T-helper 2 cell treated with Interferon-gamma antibody and Interleukin-4, amounts not matched to agents 5 μg/mL and 100 μg/mL, for 36 hours (primary cell): ENCODE measurements at regions not wholly inside any gene's neighbourhood (a gene's known extent, or its start where the extent isn't known, plus 50 kb on each side); places are given as distances from the start of the nearest gene placed in this dataset.

Source experiments
- DNase-seq: peaks from one replicate; pipeline ENCODE4 v3.0.0; 2021; ENCODE audit warnings: low spot score
- H3K27ac Mint-ChIP-seq: one replicate; pipeline ENCODE4 v1.8.0; 2021; ENCODE audit warnings: mild to moderate bottlenecking, mixed read lengths
- H3K27me3 Mint-ChIP-seq: one replicate; pipeline ENCODE4 v1.8.0; 2021; ENCODE audit warnings: low read depth, mixed read lengths
- H3K36me3 Mint-ChIP-seq: one replicate; pipeline ENCODE4 v1.8.0; 2021; ENCODE audit warnings: low read depth, mixed read lengths
- H3K4me1 Mint-ChIP-seq: one replicate; pipeline ENCODE4 v1.8.0; 2021; ENCODE audit warnings: low read depth, mixed read lengths
- H3K4me3 Mint-ChIP-seq: one replicate; pipeline ENCODE4 v1.8.0; 2022; ENCODE audit warnings: mild to moderate bottlenecking, moderate library complexity, mixed read lengths
- H3K9me3 Mint-ChIP-seq: one replicate; pipeline ENCODE4 v1.8.0; 2021; ENCODE audit warnings: mixed read lengths

GRCh38 chr14:106874350-106874749, 1348.0 kb downstream of the TMEM121 start:
- peaks cover 20% of the 10 kb centered on the region for H3K4me1 Mint-ChIP-seq
- H3K4me3 Mint-ChIP-seq: no peak overlapping the region
- H3K27ac Mint-ChIP-seq: no peak overlapping the region
- H3K9me3 Mint-ChIP-seq: no peaks in the 10 kb centered on the region
- no peaks in the 10 kb centered on the region for H3K36me3 Mint-ChIP-seq
- peaks cover 33% of the 10 kb centered on the region for H3K27me3 Mint-ChIP-seq
- no peak for DNase-seq

DNA sequence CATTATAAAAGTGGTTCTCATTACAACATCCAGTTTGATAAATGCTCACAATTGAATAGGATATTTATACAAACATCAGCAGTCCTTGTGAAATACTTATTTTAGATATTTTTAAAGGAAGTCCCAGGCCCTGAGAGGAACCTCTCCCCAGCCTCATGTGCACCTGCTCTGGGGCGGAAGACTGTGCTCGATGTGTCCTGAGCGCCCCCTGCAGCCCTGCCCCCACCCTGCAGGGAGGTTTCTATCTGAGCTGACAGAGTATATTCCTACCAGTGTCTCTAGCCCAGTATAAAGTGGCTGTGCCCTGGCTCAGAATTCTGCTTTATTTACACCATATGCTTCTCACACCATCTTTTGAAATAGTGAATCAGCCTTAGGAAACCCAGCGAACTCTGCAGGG, 1349.1 kb downstream of the TMEM121 start:
- Mint-ChIP-seq H3K4me1 (peaks cover 20% of the 10 kb centered on the region), H3K27me3 (peaks cover 27% of the 10 kb centered on the region), H3K36me3 (no peaks in the 10 kb centered on the region), H3K9me3 (no peaks in the 10 kb centered on the region), H3K27ac (no peak overlapping the region), H3K4me3 (no peak overlapping the region)
- no peak for DNase-seq

- H3K4me1 Mint-ChIP-seq: peaks cover 20% of the 10 kb centered on the region
- H3K9me3 Mint-ChIP-seq: no peaks in the 10 kb centered on the region
Observed at GRCh38 chr14:106876711-106877110, 1350.3 kb downstream of the TMEM121 start.

DNA sequence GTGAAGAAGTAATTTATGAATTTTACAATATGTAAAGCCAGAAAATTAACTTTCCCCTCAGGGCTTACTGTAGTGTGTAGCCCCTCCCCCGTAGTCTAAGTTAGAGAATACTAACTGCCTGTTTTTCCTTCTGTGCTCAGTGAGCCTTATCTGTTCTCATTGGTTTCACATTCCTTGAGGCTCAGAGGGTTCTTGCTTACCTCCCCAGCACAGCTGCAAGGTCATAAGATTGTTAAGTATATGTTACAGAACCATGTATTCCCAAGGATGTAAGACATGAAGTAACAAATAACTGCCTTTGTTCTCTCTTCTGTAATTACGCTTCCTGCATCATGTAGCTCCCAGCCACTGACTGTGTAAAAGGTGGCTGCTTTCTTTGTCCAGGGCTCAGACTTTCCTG, 1351.1 kb downstream of the TMEM121 start:
- Mint-ChIP-seq H3K4me1 (peaks cover 17% of the 10 kb centered on the region), H3K27ac (no peak overlapping the region), H3K27me3 (peaks cover 25% of the 10 kb centered on the region), H3K36me3 (no peaks in the 10 kb centered on the region), H3K4me3 (no peak overlapping the region), H3K9me3 (no peaks in the 10 kb centered on the region)
- no peak for DNase-seq

More at GRCh38 chr14:106876711-106877110, 1350.3 kb downstream of the TMEM121 start:
- Mint-ChIP-seq H3K36me3 (no peaks in the 10 kb centered on the region), H3K27ac (no peak overlapping the region), H3K27me3 (peaks cover 25% of the 10 kb centered on the region), H3K4me3 (no peak overlapping the region)
- no peak for DNase-seq

DNA sequence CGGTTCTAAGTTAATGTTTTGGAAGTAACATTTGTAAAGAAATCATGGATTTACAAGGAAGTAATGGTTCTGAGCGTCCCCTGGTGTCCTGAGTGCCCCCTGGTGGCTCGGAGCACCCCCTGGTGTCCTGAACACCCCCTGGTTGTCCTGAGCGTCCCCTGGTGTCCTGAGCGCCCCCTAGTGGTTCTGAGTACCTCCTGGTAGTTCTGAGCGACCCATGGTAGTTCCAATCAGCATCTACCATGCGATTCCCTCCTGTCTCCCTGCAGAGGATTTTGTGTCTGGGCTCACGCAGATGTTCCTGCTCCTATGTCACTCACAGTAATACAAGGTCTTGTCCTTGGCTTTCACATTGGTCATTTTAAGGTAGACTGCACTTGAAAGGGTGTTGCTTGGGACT, 1352.9 kb downstream of the TMEM121 start:
- H3K27me3 Mint-ChIP-seq: peaks cover 25% of the 10 kb centered on the region

GRCh38 chr14:106883218-106883692, 1356.9 kb downstream of the TMEM121 start:
- Mint-ChIP-seq H3K9me3 (no peaks in the 10 kb centered on the region), H3K27ac (no peak overlapping the region), H3K4me3 (no peak overlapping the region), H3K36me3 (no peaks in the 10 kb centered on the region), H3K27me3 (peaks cover 6% of the 10 kb centered on the region), H3K4me1 (no peaks in the 10 kb centered on the region)
- DNase-seq: no peak

More for the DNA sequence above, 1352.9 kb downstream of the TMEM121 start:
- Mint-ChIP-seq H3K9me3 (no peaks in the 10 kb centered on the region), H3K36me3 (no peaks in the 10 kb centered on the region), H3K4me3 (no peak overlapping the region), H3K27ac (no peak overlapping the region), H3K4me1 (peaks cover 7% of the 10 kb centered on the region)
- peak; percentile 49 for DNase-seq
